Right cardiac atrium (tissue), 5 donors: ENCODE measurements at regions not wholly inside any gene's neighbourhood (a gene's known extent, or its start where the extent isn't known, plus 50 kb on each side); places are given as distances from the start of the nearest gene placed in this dataset.

Experiments used
- ATAC-seq, 2 donors: fragments of 200-7000 bp; cut with Tn5 transposase; one replicate each; pipeline versions ENCODE4 v1.8.0 to v1.9.1; 2020; ENCODE audit warnings: moderate library complexity in 2 of 2, mild to moderate bottlenecking in 1 of 2
- DNase-seq, 3 donors: peaks; one replicate each; pipeline ENCODE4 v3.0.0-alpha.2; 2020
- H3K27ac ChIP-seq: one replicate; pipeline ENCODE4 v1.5.1; 2013; ENCODE audit warnings: mild to moderate bottlenecking, low read length, control low read depth, moderate library complexity
- H3K27me3 ChIP-seq: one replicate; pipeline ENCODE4 v1.6.1; 2013; ENCODE audit not compliant: control insufficient read depth, insufficient read depth
- H3K4me1 ChIP-seq: one replicate; pipeline ENCODE4 v1.6.1; 2013; ENCODE audit warnings: low read length; ENCODE audit not compliant: control insufficient read depth, insufficient read depth
- H3K4me3 ChIP-seq: one replicate; pipeline ENCODE4 v1.5.1; 2013; ENCODE audit warnings: low read length, control low read depth
- H3K9me3 ChIP-seq: one replicate; pipeline ENCODE4 v1.6.1; 2013; ENCODE audit warnings: low read length; ENCODE audit not compliant: control insufficient read depth
- WGBS: extraction: QIAGEN DNeasy Blood & Tissue Kit; methylation state at CpG from one replicate; pipeline ENCODE4 v1.1.7; 2013; 5-methylcytosine and 5-hydroxymethylcytosine counted together
- intact Hi-C, 4 donors: fragments of 100-400 bp; cut with DNase I; formaldehyde crosslinking; loops; one replicate each; pipeline versions ENCODE4 v1.11.0 to v1.14.0; 2022 to 2023
- donor health status: healthy with polysubstance abuse.
- donor health status: DM: no; HTN: yes; CAD: no.
- donor health status: DM: no; HTN: no; CAD: no.
- donor health status: DM: no; HTN: yes; CAD: no; lungs with severe emphysema.
- donor health status: DM: yes; HTN: yes; CAD: no.

GRCh38 chr22:49561338-49561737 lies 266.3 kb downstream of the BRD1 start:
- WGBS, result 81% methylated on average over 4 of the region's 4 CpGs
- intact Hi-C loops, result no loop called here
- no peaks in the 10 kb centered on the region for H3K27me3 ChIP-seq
- ATAC-seq (no peak), DNase-seq (peak in 1 of 3 donors; percentile 8)
- no peak overlapping the region for H3K4me3 ChIP-seq
- H3K9me3 ChIP-seq, result no peaks in the 10 kb centered on the region
- no peaks in the 10 kb centered on the region for H3K4me1 ChIP-seq
- no peak overlapping the region for H3K27ac ChIP-seq

- ATAC-seq (no peak), DNase-seq (no peak)
- Histone ChIP-seq H3K27me3 (no peaks in the 10 kb centered on the region), H3K4me3 (no peak overlapping the region), H3K9me3 (no peaks in the 10 kb centered on the region), H3K4me1 (no peaks in the 10 kb centered on the region), H3K27ac (no peak overlapping the region)
- intact Hi-C loops, result no loop called here
- 92% methylated on average over 11 of the region's 11 CpGs for WGBS
Observed at GRCh38 chr22:49555526-49555925, 272.1 kb downstream of the BRD1 start.

GRCh38 chr22:49554741-49555140 lies 272.9 kb downstream of the BRD1 start:
- no peak overlapping the region for H3K4me3 ChIP-seq
- no peaks in the 10 kb centered on the region for H3K27me3 ChIP-seq
- H3K27ac ChIP-seq, result no peak overlapping the region
- 90% methylated on average over 17 of the region's 17 CpGs for WGBS
- intact Hi-C loops, result no loop called here
- DNase-seq (peak in 1 of 3 donors; percentile 16), ATAC-seq (no peak)
- H3K9me3 ChIP-seq, result no peaks in the 10 kb centered on the region
- H3K4me1 ChIP-seq, result no peaks in the 10 kb centered on the region

- ATAC-seq (no peak), DNase-seq (no peak)
- no peak overlapping the region for H3K27ac ChIP-seq
- 83% methylated on average over 10 of the region's 10 CpGs for WGBS
- H3K9me3 ChIP-seq, result no peaks in the 10 kb centered on the region
- H3K4me3 ChIP-seq, result no peak overlapping the region
- intact Hi-C loops, result no loop called here
- no peaks in the 10 kb centered on the region for H3K27me3 ChIP-seq
- no peaks in the 10 kb centered on the region for H3K4me1 ChIP-seq
Observed at GRCh38 chr22:49554296-49554625, 273.4 kb downstream of the BRD1 start.

GRCh38 chr22:49553518-49554295 lies 274.0 kb downstream of the BRD1 start:
- Histone ChIP-seq H3K27me3 (no peaks in the 10 kb centered on the region), H3K9me3 (no peaks in the 10 kb centered on the region), H3K4me1 (no peaks in the 10 kb centered on the region), H3K4me3 (no peak overlapping the region), H3K27ac (no peak overlapping the region)
- WGBS, result 70% methylated on average over 20 of the region's 20 CpGs
- DNase-seq (peak in 1 of 3 donors; percentile 26), ATAC-seq (no peak)
- intact Hi-C loops, result no loop called here

- Histone ChIP-seq H3K9me3 (no peaks in the 10 kb centered on the region), H3K27me3 (no peaks in the 10 kb centered on the region), H3K4me1 (no peaks in the 10 kb centered on the region), H3K4me3 (no peak overlapping the region), H3K27ac (no peak overlapping the region)
- intact Hi-C loops, result no loop called here
- 68% methylated on average over 11 of the region's 11 CpGs for WGBS
- ATAC-seq (no peak), DNase-seq (peak in 1 of 3 donors; percentile 11)
Observed at GRCh38 chr22:49553076-49553475, 274.6 kb downstream of the BRD1 start.

GRCh38 chr22:49551897-49552614 lies 275.6 kb downstream of the BRD1 start:
- no peaks in the 10 kb centered on the region for H3K27me3 ChIP-seq
- H3K4me1 ChIP-seq, result no peaks in the 10 kb centered on the region
- H3K4me3 ChIP-seq, result no peak overlapping the region
- WGBS, result 60% methylated on average over 15 of the region's 15 CpGs
- intact Hi-C loops, result no loop called here
- DNase-seq (peak in 1 of 3 donors; percentile 20), ATAC-seq (no peak)
- no peak overlapping the region for H3K27ac ChIP-seq
- H3K9me3 ChIP-seq, result no peaks in the 10 kb centered on the region

GRCh38 chr22:49551446-49551845 lies 276.2 kb downstream of the BRD1 start:
- H3K27me3 ChIP-seq, result no peaks in the 10 kb centered on the region
- no peak overlapping the region for H3K27ac ChIP-seq
- no peak overlapping the region for H3K4me3 ChIP-seq
- DNase-seq (peak in 1 of 3 donors; percentile 2), ATAC-seq (no peak)
- 86% methylated on average over 10 of the region's 10 CpGs for WGBS
- H3K9me3 ChIP-seq, result no peaks in the 10 kb centered on the region
- intact Hi-C loops, result no loop called here
- H3K4me1 ChIP-seq, result no peaks in the 10 kb centered on the region

GRCh38 chr22:49550766-49551362 lies 276.8 kb downstream of the BRD1 start:
- DNase-seq (no peak), ATAC-seq (no peak)
- WGBS, result 84% methylated on average over 11 of the region's 11 CpGs
- Histone ChIP-seq H3K27me3 (no peaks in the 10 kb centered on the region), H3K4me1 (no peaks in the 10 kb centered on the region), H3K9me3 (no peaks in the 10 kb centered on the region), H3K27ac (no peak overlapping the region), H3K4me3 (no peak overlapping the region)
- intact Hi-C loops, result no loop called here

GRCh38 chr22:49550141-49550430 lies 277.6 kb downstream of the BRD1 start:
- Histone ChIP-seq H3K4me1 (no peaks in the 10 kb centered on the region), H3K27me3 (no peaks in the 10 kb centered on the region), H3K4me3 (no peak overlapping the region), H3K27ac (no peak overlapping the region), H3K9me3 (no peaks in the 10 kb centered on the region)
- WGBS, result 91% methylated on average over 3 of the region's 3 CpGs
- ATAC-seq, result no peak
- intact Hi-C loops, result no loop called here
- peak in 1 of 3 donors; percentile 20 for DNase-seq

- intact Hi-C loops, result no loop called here
- no peaks in the 10 kb centered on the region for H3K4me1 ChIP-seq
- H3K27ac ChIP-seq, result no peak overlapping the region
- H3K4me3 ChIP-seq, result no peak overlapping the region
- peak in 1 of 3 donors; percentile 26 for DNase-seq
- 74% methylated on average over 22 of the region's 22 CpGs for WGBS
- no peaks in the 10 kb centered on the region for H3K9me3 ChIP-seq
- ATAC-seq, result no peak
- no peaks in the 10 kb centered on the region for H3K27me3 ChIP-seq
Observed at GRCh38 chr22:49549256-49550140, 278.2 kb downstream of the BRD1 start.
